ENCODE measurements at regions not wholly inside any gene's neighbourhood (a gene's known extent, or its start where the extent isn't known, plus 50 kb on each side); places are given as distances from the start of the nearest gene placed in this dataset.

DNA sequence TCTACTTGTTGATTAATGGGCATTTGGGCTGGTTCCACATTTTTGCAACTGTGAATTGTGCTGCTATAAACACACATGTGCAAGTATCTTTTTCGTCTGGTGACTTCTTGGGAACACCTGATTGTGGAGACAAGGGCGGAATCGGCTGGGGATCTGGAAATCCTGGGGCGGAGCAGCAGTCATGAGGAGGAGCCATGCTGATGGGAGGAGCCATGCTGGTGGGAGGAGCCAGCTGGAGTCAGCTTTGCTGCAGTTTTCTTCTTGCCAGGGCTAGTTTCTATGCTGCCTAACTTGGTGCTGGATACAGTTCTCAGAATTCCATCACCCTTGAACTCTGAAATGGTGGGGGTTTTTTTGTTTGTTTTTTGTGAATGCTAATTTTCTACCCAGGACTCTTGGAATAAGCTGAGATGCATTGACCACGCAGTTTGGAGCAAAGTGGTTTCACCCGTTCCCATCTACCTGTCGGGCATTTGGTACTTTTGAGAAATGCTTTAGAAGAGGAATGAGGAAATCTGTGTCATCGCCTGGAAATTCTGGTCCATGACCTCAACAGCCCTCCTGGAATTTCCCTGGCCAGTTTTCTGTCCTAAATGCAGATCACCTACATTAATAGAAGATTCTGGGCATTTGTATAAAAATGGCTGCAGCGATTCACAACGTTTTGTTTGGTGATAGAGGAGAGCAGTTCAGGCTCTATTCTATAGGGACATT, 217.4 kb upstream of the ZFHX3 start:
- TF ChIP-seq CTCF (IDR thresholded peaks at IDR 0.05), result no peak

DNA sequence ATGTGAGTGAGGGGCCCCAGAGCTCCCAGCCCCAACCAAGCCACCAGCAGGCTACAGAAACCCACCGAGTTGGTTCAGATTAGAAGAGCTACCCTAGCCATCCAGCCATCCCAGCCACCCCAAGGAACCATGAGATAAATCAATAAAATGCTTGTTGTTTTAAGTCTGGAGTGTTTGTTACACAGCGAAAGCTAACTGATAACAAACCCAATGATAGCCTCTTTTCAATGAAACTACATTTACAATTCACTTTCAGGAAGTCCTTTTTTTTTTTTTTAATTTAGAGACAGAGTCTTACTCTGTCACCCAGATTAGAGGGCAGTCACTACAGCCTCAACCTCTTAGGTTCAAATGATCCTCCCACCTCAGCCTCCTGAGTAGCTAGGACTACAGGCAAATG, 215.0 kb upstream of the ZFHX3 start:
- TF ChIP-seq CTCF (IDR thresholded peaks at IDR 0.05), result no peak

DNA sequence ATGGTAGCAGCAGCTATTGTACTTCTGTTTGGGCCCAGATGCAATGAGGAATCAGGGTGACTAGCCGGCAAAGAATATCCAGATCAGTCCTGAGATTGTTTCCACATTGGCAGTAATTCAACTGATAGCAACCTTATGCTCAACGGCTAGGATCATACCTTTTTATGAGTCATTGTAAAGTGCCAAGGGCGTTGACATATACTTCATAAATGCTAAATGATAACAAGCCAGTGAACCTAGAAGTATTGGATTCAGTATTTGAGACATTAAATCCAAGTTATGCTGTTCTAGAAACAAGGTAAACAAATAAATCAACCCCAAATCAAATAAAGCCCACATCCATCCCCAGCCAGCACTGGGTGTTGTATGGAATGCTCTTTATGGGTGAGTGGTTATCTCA, 207.1 kb upstream of the ZFHX3 start:
- TF ChIP-seq CTCF (IDR thresholded peaks at IDR 0.05), result no peak

GRCh38 chr16:73253922-73254480, 206.1 kb upstream of the ZFHX3 start:
- no peak for TF ChIP-seq CTCF (IDR thresholded peaks at IDR 0.05)

DNA sequence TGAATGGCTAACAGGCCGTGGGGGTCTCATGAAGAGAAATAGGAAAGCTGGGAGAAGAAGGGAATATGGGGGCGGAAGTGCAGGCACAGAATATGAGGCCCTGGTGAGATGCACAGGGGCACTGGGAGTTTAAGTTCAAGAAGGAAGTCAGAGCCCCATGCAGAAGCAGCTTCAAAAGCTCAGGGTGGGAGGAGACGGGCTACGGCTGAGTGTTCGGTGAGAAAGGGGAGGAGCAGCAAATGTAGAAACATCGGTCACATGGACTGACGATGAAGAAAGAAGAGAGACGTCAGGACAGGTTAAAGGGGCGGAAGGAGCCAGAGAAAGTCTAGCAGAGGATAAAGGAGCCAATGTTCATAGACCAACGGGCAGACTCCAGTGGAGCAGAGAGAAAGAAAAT, 204.5 kb upstream of the ZFHX3 start:
- TF ChIP-seq CTCF (IDR thresholded peaks at IDR 0.05), result no peak

DNA sequence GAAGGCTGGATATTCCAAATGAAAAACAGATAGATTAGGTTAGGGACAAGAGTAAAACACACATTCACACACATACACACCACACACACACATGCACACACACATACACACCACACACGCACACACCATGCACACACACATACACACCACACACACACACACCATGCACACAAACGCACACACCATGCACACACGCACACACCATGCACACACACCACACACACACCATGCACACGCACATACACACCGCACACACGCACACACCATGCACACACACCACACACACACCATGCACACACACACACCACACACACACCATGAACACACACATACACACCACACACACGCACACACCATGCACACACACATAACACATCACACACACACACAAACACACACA, 203.7 kb upstream of the ZFHX3 start:
- TF ChIP-seq CTCF (IDR thresholded peaks at IDR 0.05), result no peak

- TF ChIP-seq CTCF (IDR thresholded peaks at IDR 0.05), result no peak
These were observed 200.4 kb upstream of the ZFHX3 start for GRCh38 chr16:73248316-73248715.

- no peak for TF ChIP-seq CTCF (IDR thresholded peaks at IDR 0.05)
These were observed 193.0 kb upstream of the ZFHX3 start for GRCh38 chr16:73240920-73241319.

Data from LNCAP (cell line).